GM21723 (cell line): ENCODE measurements at regions not wholly inside any gene's neighbourhood (a gene's known extent, or its start where the extent isn't known, plus 50 kb on each side); places are given as distances from the start of the nearest gene placed in this dataset.

Source experiments
- ATAC-seq: cut with Tn5 transposase; IDR thresholded peaks from one replicate; pipeline ENCODE4 v1.9.1; 2021; ENCODE audit warnings: mild to moderate bottlenecking, moderate library complexity; ENCODE audit not compliant: unreplicated experiment

- no peak for ATAC-seq
Measured at GRCh38 chr2:173760553-173760952, 204.6 kb downstream of the SP3 start.

- no peak for ATAC-seq
Measured at GRCh38 chr2:173761603-173762119, 203.5 kb downstream of the SP3 start.

- no peak for ATAC-seq
Measured at GRCh38 chr2:173762221-173762620, 203.0 kb downstream of the SP3 start.

GRCh38 chr2:173762864-173763263 is 202.3 kb downstream of the SP3 start:
- no peak for ATAC-seq

GRCh38 chr2:173763641-173764040 is 201.5 kb downstream of the SP3 start:
- ATAC-seq, result no peak

GRCh38 chr2:173764094-173764493 is 201.1 kb downstream of the SP3 start:
- ATAC-seq, result no peak

GRCh38 chr2:173766537-173767289 is 198.5 kb downstream of the SP3 start:
- no peak for ATAC-seq

- ATAC-seq, result no peak
Measured at GRCh38 chr2:173770947-173771678, 194.1 kb downstream of the SP3 start.

GRCh38 chr2:173772205-173772604 is 193.0 kb downstream of the SP3 start:
- ATAC-seq, result no peak

GRCh38 chr2:173773076-173773475 is 192.1 kb downstream of the SP3 start:
- ATAC-seq, result no peak

GRCh38 chr2:173775440-173775839 is 189.7 kb downstream of the SP3 start:
- ATAC-seq, result no peak

GRCh38 chr2:173782681-173783080 is 182.5 kb downstream of the SP3 start:
- no peak for ATAC-seq

GRCh38 chr2:173783382-173783781 is 181.8 kb downstream of the SP3 start:
- ATAC-seq, result no peak

- no peak for ATAC-seq
Measured at GRCh38 chr2:173785813-173786212, 179.4 kb downstream of the SP3 start.

GRCh38 chr2:173791502-173791901 is 173.7 kb downstream of the SP3 start:
- ATAC-seq, result no peak

GRCh38 chr2:173792166-173792565 is 173.0 kb downstream of the SP3 start:
- ATAC-seq, result no peak

- ATAC-seq, result no peak
Measured at GRCh38 chr2:173792741-173793140, 172.4 kb downstream of the SP3 start.

GRCh38 chr2:173793709-173794565 is 171.2 kb downstream of the SP3 start:
- ATAC-seq, result no peak

GRCh38 chr2:173797586-173798263 is 167.4 kb downstream of the SP3 start:
- no peak for ATAC-seq

- ATAC-seq, result no peak
Measured at GRCh38 chr2:173802518-173802917, 162.7 kb downstream of the SP3 start.

GRCh38 chr2:173803449-173803848 is 161.7 kb downstream of the SP3 start:
- ATAC-seq, result no peak
